Subcutaneous abdominal adipose tissue (tissue), 5 donors: ENCODE measurements at regions not wholly inside any gene's neighbourhood (a gene's known extent, or its start where the extent isn't known, plus 50 kb on each side); places are given as distances from the start of the nearest gene placed in this dataset.
"Not testable (repeated sequence)": the region's sequence is repeated elsewhere in the genome, so short reads cannot be mapped to it uniquely, and the experiment has no call there.

ENCODE experiments used
- H3K27ac ChIP-seq: one replicate; pipeline ENCODE4 v1.7.0; 2013; ENCODE audit warnings: low read depth, mild to moderate bottlenecking, inconsistent platforms, low read length, moderate library complexity
- H3K27me3 ChIP-seq, 5 donors: one replicate each; pipeline ENCODE4 v1.7.0; 2013; ENCODE audit warnings: low read length in 5 of 5, inconsistent platforms in 1 of 5; ENCODE audit not compliant: control insufficient read depth in 5 of 5, insufficient read depth in 4 of 5
- H3K36me3 ChIP-seq, 5 donors: one replicate each; pipeline ENCODE4 v1.7.0; 2013; ENCODE audit warnings: low read length in 5 of 5; ENCODE audit not compliant: control insufficient read depth in 5 of 5, insufficient read depth in 5 of 5
- H3K4me1 ChIP-seq, 5 donors: one replicate each; pipeline ENCODE4 v1.7.0; 2013; ENCODE audit warnings: low read length in 5 of 5, mild to moderate bottlenecking in 3 of 5, moderate library complexity in 1 of 5; ENCODE audit not compliant: control insufficient read depth in 5 of 5, insufficient read depth in 5 of 5
- H3K4me3 ChIP-seq, 5 donors: one replicate each; pipeline ENCODE4 v1.7.0; 2013; ENCODE audit warnings: low read length in 5 of 5, low read depth in 1 of 5
- H3K9ac ChIP-seq, 5 donors: one replicate each; pipeline ENCODE4 v1.7.0; 2013; ENCODE audit warnings: low read length in 5 of 5, mild to moderate bottlenecking in 4 of 5, moderate library complexity in 3 of 5
- H3K9me3 ChIP-seq, 5 donors: one replicate each; pipeline ENCODE4 v1.7.0; 2013; ENCODE audit warnings: low read length in 5 of 5; ENCODE audit not compliant: control insufficient read depth in 5 of 5
- donor health status: healthy.
- donor health status: healthy.
- donor health status: healthy.
- donor health status: healthy.
- donor health status: healthy.

- no peak overlapping the region for H3K9ac ChIP-seq
- no peak overlapping the region for H3K4me3 ChIP-seq
- no peaks in the 10 kb centered on the region for H3K9me3 ChIP-seq
- H3K27me3 ChIP-seq: no peaks in the 10 kb centered on the region
- H3K36me3 ChIP-seq: no peaks in the 10 kb centered on the region
- no peak overlapping the region for H3K27ac ChIP-seq
- no peaks in the 10 kb centered on the region for H3K4me1 ChIP-seq
Measured at GRCh38 chr9:29174136-29174535, 1600.9 kb upstream of the C9orf72 start.

GRCh38 chr9:29176231-29176630, 1603.0 kb upstream of the C9orf72 start:
- H3K36me3 ChIP-seq: no peaks in the 10 kb centered on the region
- H3K9me3 ChIP-seq: no peaks in the 10 kb centered on the region
- no peaks in the 10 kb centered on the region for H3K27me3 ChIP-seq
- no peak overlapping the region for H3K4me3 ChIP-seq
- H3K27ac ChIP-seq: no peak overlapping the region
- H3K4me1 ChIP-seq: no peaks in the 10 kb centered on the region
- no peak overlapping the region for H3K9ac ChIP-seq

DNA sequence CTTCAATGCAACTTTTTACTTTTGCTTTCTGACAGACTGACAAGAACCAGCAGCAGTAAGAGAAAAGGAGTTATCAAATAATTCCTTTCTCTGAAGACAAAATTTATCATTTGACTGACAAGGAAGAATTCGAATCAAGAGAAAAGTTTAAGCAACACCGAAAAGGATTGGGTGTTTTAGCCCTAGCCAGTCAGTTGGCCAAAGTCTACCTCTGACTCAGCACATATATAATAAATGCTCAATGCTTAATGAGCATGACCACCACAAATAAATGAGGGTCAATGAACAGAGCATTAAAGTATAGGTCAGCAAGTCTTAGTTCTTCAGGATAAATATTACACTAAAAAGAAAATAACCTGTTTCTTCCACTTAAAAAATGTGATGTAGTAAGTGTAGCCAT, 1603.5 kb upstream of the C9orf72 start:
- no peaks in the 10 kb centered on the region for H3K4me1 ChIP-seq
- H3K9me3 ChIP-seq: no peaks in the 10 kb centered on the region
- no peak overlapping the region for H3K9ac ChIP-seq
- no peaks in the 10 kb centered on the region for H3K27me3 ChIP-seq
- no peak overlapping the region for H3K4me3 ChIP-seq
- no peaks in the 10 kb centered on the region for H3K36me3 ChIP-seq
- H3K27ac ChIP-seq: no peak overlapping the region

GRCh38 chr9:29183971-29184370, 1610.7 kb upstream of the C9orf72 start:
- no peaks in the 10 kb centered on the region for H3K4me1 ChIP-seq
- H3K36me3 ChIP-seq: no peaks in the 10 kb centered on the region
- no peak overlapping the region for H3K27ac ChIP-seq
- H3K4me3 ChIP-seq: no peak overlapping the region
- H3K9me3 ChIP-seq: no peaks in the 10 kb centered on the region
- H3K27me3 ChIP-seq: no peaks in the 10 kb centered on the region
- H3K9ac ChIP-seq: no peak overlapping the region

DNA sequence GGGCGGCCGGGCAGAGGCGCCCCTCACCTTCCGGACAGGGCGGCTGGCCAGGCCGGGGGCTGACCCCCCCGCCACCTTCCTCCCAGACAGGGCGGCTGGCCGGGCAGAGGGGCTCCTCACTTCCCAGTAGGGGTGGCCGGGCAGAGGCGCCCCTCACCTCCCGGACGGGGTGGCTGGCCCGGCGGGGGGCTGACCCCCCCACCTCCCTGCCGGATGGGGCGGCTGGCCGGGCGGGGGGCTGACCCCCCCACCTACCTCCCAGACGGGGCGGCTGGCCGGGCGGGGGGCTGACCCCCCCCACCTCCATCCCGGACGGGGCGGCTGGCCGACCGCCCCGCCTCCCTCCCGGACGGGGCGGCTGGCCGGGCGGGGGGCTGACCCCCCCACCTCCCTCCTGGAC, 1615.5 kb upstream of the C9orf72 start:
- H3K9ac ChIP-seq: not testable (repeated sequence)

GRCh38 chr9:29189221-29189620, 1615.9 kb upstream of the C9orf72 start:
- H3K9ac ChIP-seq, H3K36me3 ChIP-seq, H3K9me3 ChIP-seq, H3K4me1 ChIP-seq, H3K4me3 ChIP-seq, H3K27me3 ChIP-seq, H3K27ac ChIP-seq: not testable (repeated sequence)

More for the DNA sequence above, 1615.5 kb upstream of the C9orf72 start:
- H3K9me3 ChIP-seq, H3K36me3 ChIP-seq, H3K4me1 ChIP-seq, H3K27me3 ChIP-seq, H3K27ac ChIP-seq, H3K4me3 ChIP-seq: not testable (repeated sequence)

GRCh38 chr9:29198861-29199260, 1625.6 kb upstream of the C9orf72 start:
- Histone ChIP-seq H3K27me3 (no peaks in the 10 kb centered on the region), H3K9me3 (no peaks in the 10 kb centered on the region), H3K27ac (no peak overlapping the region), H3K36me3 (no peaks in the 10 kb centered on the region), H3K4me1 (no peaks in the 10 kb centered on the region), H3K4me3 (no peak overlapping the region), H3K9ac (no peak overlapping the region)

DNA sequence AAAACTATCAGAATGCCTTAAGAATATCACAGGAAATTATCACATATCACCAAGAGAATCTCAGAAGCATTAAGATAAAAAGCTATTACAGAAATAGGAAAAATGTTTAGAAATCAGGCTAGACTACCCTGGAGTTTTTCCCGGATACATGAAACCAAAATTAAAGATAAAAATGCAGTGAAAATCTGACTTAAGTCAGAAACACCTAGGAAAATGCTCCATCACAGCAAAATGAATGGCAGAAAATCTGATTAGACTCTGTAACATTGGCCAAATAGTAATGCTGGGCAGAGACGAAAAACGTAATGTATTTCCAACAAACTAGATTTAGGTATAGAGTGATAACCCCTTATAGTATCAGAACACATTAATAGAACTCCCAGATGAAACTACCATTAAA, 1626.7 kb upstream of the C9orf72 start:
- H3K9ac ChIP-seq: no peak overlapping the region
- no peaks in the 10 kb centered on the region for H3K27me3 ChIP-seq
- no peaks in the 10 kb centered on the region for H3K36me3 ChIP-seq
- no peaks in the 10 kb centered on the region for H3K4me1 ChIP-seq
- H3K4me3 ChIP-seq: no peak overlapping the region
- no peak overlapping the region for H3K27ac ChIP-seq
- no peaks in the 10 kb centered on the region for H3K9me3 ChIP-seq

GRCh38 chr9:29200650-29201049, 1627.4 kb upstream of the C9orf72 start:
- Histone ChIP-seq H3K36me3 (no peaks in the 10 kb centered on the region), H3K4me3 (no peak overlapping the region), H3K9ac (no peak overlapping the region), H3K4me1 (no peaks in the 10 kb centered on the region), H3K27ac (no peak overlapping the region), H3K27me3 (no peaks in the 10 kb centered on the region), H3K9me3 (no peaks in the 10 kb centered on the region)

DNA sequence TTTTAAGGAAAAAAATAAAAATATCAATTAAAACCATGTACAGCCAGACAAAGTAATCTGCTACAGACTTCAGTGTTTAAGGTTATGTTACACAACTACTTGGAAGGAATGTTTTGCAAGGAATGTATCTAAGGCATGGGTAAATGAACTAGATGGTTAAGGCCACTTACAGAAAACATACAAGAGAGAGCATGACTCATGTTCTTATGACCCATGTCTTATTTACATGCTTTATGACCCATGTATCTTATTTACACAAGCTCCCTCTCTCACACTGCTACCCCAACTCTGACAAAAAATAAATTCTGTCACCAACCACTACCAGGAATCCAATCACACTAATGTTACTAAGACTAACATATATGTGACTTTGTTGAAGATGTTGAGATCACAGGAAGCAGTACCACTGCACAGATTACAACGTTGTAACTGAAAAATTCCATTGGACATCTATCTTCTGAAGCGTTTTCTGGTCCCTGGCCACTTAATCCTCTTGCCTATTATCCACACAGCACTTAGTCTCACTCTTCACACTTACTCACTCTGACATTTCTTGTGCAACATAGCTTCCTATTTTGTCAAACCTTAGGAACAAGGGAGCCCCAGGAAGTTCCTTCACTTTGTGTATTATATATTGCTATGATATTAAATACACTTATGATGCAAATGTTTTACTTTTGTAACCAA, 1630.1 kb upstream of the C9orf72 start:
- H3K27ac ChIP-seq: no peak overlapping the region
- no peaks in the 10 kb centered on the region for H3K9me3 ChIP-seq
- no peaks in the 10 kb centered on the region for H3K4me1 ChIP-seq
- no peaks in the 10 kb centered on the region for H3K27me3 ChIP-seq
- H3K9ac ChIP-seq: no peak overlapping the region
- no peaks in the 10 kb centered on the region for H3K36me3 ChIP-seq
- H3K4me3 ChIP-seq: no peak overlapping the region

DNA sequence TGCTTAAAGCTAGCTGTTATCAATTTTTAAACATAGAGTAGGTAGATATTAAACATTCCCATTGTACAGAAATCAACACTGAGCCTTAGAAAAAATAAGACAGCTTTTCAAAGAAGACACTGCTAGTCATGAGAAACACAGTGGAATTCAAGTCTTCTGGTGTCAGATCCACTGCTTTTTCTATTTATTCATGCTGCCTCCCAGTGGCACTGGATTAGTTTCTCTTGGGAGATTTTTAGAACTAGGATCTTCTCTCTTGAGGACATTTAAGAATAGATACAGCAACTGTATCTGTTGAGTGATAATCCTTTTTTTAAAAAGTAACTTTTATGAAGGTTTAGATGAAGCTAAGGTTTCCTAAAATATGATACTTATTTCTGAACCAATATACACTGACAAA, 1635.4 kb upstream of the C9orf72 start:
- no peak overlapping the region for H3K9ac ChIP-seq
- no peaks in the 10 kb centered on the region for H3K9me3 ChIP-seq
- no peaks in the 10 kb centered on the region for H3K36me3 ChIP-seq
- no peak overlapping the region for H3K27ac ChIP-seq
- H3K27me3 ChIP-seq: peaks cover 12 to 22% (median 18%) of the 10 kb centered on the region in 5 donors
- H3K4me3 ChIP-seq: no peak overlapping the region
- peaks cover 0 to 23% (median 21%) of the 10 kb centered on the region in 5 donors for H3K4me1 ChIP-seq
